Right forelimb (tissue), 1 donor: ENCODE measurements at regions not wholly inside any gene's neighbourhood (a gene's known extent, or its start where the extent isn't known, plus 50 kb on each side); places are given as distances from the start of the nearest gene placed in this dataset.

Source experiments
- DNase-seq: peaks from one replicate; pipeline ENCODE4 v3.0.0-alpha.2; 2018

DNA sequence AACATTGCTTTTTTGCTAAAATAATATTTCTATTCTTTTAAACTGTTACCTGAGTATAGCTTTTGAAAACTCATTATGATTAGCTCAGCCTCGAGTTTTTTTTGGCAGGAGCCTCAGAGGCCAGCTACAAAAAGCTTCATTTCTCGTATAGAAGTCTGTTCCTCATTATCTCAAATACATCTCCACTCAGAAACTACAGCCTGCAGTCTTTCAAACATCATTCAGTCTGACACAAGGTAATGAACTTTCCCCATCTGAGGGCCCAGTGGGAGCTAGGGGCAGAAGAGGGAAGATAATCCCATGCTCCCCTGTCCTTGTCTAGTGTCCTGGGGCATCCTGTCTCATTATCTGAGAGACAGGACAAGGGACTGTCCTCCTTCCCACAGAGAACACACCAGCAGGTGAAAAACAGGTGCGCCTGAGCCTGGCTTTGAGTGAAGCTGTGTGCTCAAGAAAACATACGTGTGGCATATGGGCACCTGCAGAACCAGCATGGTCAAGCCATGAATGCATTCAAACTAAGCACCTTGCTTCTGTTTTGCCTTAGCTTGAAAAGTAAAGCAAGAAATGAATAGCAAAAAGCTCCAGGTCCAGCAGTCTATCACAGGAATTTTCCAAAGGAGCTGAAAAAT lies 247.5 kb downstream of the MREG start:
- no peak for DNase-seq

DNA sequence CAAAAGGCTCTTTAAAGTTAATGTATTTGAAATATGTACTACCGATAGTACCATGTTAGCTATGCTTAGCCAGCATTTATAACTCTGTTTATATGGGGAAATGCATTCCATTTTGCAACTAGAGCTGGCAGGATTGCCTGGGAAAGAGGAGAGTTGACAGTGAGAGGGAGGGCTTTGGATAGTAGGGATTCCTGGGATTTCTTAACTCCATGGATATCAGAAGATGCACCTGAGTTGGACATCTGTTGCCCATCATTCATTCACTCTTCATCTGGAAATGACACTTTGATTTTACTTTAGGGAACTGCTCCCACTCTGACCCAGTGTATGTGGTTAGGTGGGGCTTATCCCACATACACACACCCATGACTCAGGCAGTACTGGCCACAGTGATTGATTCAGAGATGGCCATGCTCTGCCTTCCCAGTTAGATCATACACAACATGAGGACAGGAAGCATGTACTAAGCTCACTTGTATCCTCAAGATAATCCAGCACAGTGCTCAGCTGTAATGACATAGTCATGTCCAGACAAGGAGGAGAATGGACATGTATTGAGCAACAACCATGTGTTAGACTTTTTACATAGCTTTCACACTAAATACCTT lies 248.8 kb downstream of the MREG start:
- no peak for DNase-seq

DNA sequence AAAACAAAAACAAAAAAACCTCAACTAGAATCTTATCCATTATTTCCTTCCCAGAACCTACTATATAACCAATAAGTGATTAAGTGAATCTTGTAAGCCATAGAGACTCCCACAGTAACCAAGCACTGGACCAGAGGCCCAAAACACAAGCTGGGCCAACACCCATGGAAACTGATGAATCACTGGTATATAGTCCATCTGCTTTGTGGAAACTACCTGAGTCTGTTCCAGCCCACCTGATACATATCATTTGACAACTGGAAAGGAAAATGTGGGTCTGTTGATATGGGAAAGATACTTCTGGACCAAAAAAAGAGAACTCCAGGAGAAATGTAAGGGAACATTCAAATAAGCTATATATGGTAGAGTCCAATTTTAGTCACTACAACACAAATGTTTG lies 252.8 kb downstream of the MREG start:
- DNase-seq = no peak

DNA sequence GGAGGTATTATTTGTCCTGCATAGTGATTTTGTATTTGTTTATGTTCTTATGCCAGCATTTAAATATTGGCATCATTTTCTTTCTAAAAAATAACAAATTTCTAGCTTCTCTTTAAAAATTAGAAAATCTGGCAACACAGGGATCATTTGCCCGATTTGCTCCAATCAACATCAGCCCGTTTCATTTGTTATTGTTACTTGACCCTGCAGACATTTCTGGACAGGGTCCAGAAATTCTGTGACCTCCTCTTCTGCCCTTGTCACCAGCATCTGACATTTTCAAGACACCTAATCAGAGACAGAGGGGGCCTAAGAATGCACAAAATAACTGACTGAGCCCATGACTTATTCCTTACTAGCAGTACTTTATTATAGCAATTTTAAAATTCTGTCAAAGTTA lies 253.3 kb downstream of the MREG start:
- DNase-seq = no peak

DNA sequence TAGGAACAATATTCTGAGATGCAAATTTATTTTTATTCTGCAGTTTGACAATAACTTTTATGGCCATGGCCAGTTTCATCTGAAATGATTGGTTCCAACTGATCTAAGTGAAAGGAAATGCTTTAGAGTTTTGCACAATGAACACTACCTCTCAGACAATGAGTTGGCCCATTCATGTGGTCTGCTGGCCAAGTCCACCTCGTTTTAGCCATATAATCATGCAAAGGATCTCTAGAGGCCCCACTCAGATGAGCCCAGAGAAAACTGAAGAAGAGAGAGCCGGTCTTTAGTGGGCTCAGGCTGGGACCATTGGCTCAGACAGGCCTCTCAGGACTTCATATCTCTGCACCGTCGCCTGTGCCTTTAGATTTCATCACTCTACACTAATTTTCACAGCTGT lies 254.7 kb downstream of the MREG start:
- no peak for DNase-seq

DNA sequence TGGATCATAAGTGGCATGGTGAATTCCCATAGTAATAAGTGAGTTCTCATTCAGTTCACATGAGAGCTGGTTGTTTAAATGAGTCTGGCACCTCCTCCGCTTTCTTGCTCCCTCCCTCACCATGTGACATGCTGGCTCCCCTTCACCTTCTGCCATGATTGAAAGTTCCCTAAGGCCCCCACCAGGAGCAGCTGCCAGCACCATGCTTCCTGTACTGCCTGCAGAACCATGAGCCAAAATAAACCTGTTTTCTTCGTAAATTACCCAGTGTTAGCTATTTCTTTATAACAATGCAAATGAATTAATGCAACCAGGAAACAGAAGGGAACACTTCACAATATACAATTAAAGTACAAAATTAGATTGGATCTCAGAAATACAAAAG lies 257.0 kb downstream of the MREG start:
- no peak for DNase-seq

DNA sequence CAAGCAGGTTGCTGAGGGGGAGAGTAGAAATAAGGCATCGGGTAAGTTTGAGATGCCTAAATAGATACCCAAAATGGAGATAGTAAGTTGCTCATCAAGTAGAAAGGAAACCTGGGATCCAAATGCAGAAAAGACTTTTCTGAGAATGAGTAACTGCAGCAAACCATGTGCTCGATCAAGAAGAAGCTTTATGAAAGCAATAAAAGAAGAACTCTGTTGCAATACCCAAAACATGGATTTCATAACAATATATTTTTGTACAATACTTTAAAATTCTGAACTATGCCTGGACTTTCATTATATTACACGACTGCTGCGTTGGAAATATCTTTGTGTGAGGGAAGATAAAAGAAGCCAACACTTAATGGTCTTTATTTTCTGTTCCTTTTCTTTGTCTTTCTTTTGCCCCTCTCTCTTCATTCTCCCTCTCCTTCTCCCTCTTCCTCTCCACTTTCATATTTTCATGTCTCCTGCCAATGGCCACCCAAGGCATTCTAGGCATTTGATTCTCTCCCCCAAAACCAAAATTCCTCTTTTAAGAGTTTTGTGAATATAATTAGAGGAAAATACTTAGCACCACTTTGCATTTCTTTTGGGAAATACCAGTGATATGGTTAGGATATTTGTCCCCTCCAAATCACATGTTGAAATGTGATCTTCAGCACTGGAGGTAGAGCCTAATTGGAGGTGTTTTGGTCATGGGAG lies 257.6 kb downstream of the MREG start:
- no peak for DNase-seq

DNA sequence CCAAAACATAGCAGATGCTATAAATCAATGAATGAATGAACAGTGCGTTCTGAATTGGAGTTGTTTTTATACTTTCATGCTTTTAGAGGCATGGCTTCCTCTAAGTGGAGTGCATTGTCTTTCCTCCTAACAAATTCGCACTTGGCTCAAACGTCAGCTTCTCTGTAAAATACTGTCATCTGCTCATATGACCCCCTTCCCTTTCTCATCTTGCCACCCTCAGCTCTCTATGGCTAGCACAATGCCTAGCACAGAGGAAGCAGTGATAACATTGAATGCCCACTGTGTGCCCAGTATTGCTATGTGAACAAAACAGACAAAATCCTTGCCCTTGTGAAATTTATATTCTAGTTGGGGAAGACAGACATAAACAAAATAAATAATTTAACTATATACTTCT lies 258.8 kb downstream of the MREG start:
- no peak for DNase-seq

DNA sequence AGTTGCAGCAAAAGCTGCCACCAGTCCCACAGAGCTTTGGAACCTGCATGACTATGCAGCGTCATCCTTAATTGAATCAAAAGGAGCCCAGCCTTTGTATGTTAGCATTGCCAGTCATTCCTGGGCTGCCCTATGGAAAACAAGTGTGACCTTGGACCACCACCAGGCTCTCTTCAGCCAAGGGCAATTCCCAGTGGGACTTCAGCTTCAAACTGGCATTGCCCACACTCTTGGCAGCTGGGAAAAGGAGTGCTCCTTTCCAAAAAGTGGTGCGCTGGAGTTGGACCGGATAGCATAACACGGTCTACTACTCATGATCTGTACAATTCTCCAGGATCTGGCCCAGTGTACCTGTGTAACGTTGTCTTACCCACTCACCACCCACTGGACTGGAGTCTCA lies 259.5 kb downstream of the MREG start:
- no peak for DNase-seq

DNA sequence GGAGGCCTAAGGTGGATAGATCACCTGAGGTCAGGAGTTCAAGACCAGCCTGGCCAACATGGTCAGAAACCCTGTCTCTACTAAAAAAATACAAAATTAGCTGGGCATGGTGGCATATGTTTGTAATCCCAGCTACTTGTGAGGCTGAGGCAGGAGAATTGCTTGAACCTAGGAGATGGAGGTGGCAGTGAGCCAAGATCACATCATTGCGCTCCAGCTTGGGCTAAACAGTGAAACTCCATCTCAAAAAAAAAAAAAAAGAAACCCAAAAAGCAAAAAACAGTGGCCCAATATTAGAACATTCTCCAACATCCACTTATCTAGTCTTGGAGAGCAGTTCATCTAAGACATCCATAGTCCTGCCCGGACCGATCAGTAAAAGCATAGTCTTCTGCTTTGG lies 260.4 kb downstream of the MREG start:
- no peak for DNase-seq

DNA sequence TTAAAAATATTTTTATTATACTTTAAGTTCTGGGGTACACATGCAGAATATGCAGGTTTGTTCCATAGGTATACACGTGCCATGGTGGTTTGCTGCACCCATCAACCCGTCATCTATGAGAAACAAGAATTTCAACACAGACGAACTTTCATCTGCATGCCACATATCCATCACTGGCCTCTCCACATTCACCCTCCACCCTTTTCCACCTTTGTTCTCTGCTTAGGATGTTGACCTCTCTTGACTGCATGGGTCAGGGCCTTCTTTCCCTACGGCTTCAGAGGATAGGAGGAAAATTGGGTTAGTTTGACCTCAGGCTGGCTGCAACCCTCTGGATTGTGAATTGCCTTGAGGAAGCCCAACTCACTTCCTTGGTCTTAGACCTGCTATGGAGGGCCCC lies 260.9 kb downstream of the MREG start:
- no peak for DNase-seq

DNA sequence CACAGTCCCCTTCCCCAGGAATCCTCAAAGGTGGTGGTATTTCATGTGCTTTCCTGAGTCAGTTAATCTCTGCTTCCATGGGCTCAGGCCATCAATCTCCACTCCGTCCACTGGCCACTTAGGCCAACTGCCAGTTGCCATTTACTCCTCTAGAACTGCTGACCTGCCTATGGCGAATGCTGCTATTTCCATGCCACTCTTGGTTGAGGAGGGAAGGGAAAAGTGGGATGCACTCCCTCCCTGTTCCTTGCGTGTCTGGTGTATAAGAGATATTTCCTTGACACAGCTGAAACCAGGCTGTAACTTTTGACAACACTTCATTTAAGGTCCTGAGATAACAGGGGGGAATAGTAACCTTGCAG lies 261.5 kb downstream of the MREG start:
- DNase-seq = no peak

DNA sequence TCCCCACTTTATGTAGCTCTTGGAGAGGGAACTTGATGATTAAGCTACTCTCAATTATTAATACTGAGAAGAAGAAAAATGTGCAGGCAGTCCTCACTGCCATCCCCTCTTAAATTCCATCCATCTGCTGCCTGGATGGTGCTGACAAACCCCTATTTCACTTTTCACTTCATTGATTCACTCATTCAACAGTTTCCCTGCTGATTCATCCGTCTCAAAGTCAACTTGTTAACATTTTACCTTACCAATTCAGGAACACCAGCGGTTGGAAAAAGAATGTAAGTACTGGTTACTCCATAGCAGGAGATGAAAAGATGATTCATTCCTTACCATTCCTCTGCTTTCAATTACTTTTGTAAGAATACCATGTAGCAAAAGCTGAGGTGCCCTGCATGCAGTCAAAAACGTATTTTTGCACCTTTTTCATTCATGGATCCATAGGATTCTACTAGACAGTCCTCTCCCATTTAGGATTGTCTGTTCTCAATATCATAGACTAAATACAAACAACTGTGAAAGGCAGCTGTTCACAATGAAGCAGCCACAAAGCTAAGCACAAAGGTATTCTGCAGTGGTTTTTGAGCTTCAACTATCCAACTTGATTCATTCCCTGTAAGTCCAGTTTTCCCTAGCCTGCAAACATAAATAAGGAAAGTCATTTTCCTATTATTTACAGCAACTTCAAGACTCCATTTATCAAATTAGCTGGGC lies 262.0 kb downstream of the MREG start:
- DNase-seq = no peak

DNA sequence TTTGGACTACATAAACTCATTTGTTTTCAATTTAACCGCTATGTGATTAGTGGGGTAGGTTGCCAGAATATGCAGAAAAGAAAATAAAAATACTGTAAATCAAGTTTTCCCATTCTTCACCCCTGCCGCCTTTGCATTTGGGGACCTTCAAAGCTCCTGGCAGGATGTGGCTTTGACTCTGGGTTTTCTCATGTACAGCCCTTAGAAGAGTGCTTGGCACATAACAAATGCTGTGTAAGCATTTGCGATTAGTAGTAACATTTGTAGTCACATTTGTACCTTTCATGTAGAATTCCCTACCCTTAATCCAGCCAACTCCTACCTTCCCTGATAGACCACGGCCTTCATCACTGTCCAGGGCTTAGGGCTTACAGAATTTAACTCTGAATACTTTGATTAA lies 262.6 kb downstream of the MREG start:
- DNase-seq = no peak

DNA sequence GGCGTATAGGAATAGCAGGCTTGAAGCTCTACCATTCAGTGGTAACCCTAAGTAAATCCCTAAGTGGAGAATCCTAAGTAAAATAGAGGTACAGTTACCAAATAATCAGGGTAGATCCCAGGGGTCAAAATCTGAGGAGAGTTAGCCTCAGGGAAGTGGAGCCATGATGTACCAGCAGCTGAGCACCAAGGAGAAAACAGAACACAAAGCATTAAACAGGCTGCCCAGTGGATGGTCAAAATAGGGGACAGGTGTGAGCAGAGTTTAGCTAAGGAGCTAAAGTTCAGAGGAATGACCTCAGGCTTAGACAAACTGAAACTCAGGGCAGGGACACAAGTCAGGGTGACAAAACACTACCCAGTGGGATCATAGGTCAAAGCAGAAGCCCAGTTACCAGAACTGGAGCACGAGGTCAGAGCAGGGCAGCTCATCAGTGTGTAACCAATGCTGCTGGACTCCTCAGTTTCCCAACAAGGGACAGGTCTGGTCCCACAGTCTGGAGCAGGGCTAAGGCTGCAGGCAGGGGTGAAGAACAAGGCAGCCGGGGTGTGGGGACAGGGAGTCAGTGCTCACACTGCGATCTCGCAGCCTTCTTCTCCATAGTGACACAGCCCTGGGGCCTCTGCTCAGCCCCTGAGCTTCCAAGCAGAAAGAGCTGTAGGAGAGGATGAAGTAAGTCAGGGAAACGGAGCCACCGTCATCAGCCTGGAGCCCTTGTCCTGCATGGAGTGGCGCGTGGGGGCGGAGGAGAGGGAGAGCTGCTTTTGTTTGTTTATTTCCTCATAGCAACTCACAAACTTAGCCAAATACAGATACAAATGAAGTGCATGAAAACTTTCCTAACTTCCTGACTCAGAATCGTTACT lies 264.0 kb downstream of the MREG start:
- peak; percentile 81 for DNase-seq

DNA sequence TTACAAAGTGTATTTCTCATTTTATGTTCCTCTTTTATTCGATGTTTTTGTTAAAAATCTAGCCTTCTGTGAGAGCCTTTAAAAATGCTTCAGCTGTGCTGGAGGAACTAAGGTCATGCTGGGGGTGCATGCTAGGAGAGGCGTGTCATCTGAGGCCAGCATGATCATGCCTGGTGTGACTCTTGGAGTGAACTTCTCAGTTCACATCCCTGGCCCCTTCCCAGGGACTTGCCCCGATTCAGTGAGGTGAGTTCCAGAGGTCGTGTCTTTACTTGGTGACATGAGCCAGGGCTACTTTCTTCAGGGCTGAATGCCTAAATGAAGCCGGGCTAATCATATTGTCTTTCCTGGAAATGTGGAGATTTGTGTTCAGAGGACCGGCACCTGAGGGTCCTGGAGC lies 264.9 kb downstream of the MREG start:
- DNase-seq = no peak

DNA sequence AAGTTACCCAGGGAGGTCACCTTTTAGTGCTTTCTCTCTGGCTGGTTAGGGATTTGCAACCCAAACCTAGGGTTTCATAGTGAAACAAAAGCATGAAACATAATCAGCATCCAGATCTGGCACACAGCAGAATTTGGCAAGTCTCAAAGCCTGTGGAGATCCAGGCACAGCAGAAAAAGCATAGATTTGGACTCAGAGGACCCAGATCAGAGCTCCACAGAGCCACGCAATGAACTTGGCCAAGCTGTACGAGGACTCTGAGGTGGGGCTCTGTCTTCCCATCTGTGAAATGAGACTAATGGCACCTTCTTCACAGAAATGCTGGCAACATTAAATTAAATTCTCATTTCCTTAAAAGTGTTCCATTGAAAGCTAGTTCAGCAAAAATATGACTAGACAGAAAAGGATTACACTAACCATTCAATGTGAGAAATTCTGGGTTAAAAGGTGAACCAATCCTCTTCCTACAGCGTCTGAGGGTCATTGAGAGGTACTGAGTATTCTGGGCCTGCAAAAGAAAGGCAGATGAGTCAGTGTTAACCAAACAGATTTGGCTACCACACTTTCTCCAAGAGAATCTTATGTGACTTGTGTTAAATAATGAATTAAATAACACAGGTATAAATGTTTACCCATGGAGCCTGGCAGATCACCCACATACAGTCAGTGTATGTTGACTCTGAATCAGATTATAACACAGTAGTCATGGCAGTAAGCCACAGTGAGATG lies 266.3 kb downstream of the MREG start:
- DNase-seq = no peak

DNA sequence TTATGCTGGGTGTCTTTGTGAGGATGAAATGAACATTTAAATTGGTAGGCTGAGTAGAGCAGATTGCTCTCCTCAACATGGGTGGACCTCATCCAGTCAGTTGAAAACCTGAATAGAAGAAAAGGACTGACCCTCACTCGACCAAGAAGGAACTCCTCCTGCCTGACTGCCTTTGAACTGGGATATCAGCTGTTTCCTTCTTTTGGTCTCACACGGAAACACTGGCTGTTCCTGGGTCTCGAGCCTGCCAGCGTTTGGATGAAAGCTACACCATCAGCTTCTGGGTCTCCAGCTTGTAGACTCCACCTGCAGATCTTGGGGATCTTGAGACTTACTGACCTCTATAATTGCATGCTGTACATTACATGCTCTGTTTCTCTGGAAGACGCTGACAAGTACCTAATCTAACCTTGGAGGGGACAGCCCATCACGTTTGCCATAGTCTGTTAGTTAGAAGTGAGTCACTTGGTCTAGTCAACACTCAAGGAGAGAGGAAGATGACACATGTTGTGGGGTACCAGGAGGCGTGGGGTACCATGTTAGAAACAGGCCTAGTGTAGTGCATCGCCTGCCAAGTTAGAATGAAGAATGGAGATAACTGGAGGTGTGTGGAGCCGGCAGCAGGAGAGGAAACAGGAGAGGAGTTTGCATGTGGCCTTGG lies 267.0 kb downstream of the MREG start:
- no peak for DNase-seq

DNA sequence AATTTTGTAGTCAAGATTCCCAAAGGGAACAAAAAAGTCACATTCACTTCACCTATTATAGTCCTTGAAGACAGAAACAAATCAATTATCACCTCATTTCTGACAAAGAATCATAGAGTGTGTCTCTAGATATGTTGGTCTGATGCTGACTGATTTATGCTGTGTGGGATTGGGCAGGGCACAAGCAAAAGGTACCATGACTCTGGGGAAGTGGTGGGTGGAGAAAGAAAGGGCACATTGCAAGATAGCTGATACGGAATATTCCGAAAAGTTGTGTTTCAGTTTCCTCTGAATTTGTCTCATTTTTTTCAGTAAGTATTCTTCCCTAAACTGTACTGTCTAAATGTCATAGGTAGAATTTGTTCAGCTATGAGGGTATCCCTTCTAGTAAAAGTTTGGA lies 268.0 kb downstream of the MREG start:
- no peak for DNase-seq

DNA sequence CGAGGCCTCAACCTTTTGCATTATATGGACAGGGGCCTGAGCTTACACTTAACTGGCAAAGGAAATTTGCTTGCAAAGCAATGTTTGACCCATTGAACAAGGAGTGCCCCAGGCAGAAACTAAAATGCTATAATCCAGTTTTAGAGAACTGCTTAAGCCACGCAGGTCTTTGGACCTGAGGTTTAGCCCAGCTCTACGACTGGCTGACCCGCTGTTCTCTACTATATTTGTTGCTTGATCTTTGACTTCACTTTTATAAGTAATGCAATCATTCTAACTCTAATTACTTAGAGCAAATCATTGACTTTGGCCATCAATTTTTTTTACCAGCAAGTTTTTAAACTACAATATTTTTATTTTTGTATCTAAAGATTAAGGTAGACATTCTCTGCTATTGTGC lies 268.8 kb downstream of the MREG start:
- DNase-seq = no peak

DNA sequence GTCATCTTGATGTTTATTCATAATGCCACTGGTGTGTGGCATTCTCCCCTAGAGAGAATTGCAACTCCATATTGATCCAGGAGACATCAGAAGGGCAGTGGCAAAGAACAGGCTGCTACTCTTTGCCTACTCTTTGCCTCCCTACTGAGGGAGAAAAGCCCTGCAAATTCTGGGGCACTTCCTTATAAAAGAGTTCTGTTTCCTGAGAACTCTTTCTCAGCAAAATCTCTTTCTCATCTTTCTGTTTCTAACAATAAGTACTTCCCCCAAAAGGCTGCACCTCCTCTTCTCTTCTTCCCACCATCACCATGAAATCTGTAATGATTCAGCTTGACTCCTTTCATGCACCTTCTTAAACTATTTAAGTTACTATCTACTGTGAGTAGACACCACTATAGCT lies 270.3 kb downstream of the MREG start:
- no peak for DNase-seq

DNA sequence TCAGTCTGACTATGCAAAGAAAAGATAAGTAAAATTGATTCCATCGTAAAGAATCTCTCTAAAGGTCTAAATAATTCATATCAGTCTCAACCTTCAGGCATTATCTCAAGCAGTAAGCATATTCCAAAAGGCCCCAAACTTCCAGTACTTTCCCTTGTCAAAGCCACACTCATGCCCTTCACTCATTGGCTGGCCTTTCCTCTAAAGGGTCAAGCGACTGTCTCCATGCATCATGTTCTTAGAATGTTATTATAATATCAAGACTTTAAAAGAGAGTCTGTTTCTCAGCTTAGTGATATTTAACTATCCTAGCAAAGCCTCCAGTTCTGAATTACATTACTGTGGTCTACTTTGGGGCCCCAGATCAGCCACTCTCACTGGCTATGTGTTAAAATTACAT lies 271.3 kb downstream of the MREG start:
- DNase-seq = no peak
